Hepatocyte (in vitro differentiated cells): ENCODE measurements at regions not wholly inside any gene's neighbourhood (a gene's known extent, or its start where the extent isn't known, plus 50 kb on each side); places are given as distances from the start of the nearest gene placed in this dataset.

Source experiments
- DNase-seq: peaks from one replicate; pipeline ENCODE4 v3.0.0-alpha.2; 2016; ENCODE audit warnings: low spot score
- H2AFZ ChIP-seq: fragments of 200-600 bp; sonication (generic); 2 replicates; pipeline ENCODE4 v1.6.0; 2016; ENCODE audit warnings: antibody characterized with exemption, mild to moderate bottlenecking
- H3K27ac ChIP-seq: fragments of 200-600 bp; sonication (generic); 2 replicates; pipeline ENCODE4 v1.5.1; 2016; ENCODE audit warnings: mild to moderate bottlenecking
- H3K27me3 ChIP-seq: fragments of 200-600 bp; sonication (generic); 2 replicates; pipeline ENCODE4 v1.6.1; 2016
- H3K36me3 ChIP-seq: fragments of 200-600 bp; sonication (generic); replicated peaks from 2 replicates; pipeline ENCODE4 v1.5.1; 2016; ENCODE audit warnings: low read depth; ENCODE audit not compliant: insufficient read depth
- H3K4me1 ChIP-seq: fragments of 200-600 bp; sonication (generic); 2 replicates; pipeline ENCODE4 v1.5.1; 2016; ENCODE audit warnings: mild to moderate bottlenecking, moderate library complexity; ENCODE audit not compliant: insufficient read depth
- H3K4me2 ChIP-seq: fragments of 200-600 bp; sonication (generic); 2 replicates; pipeline ENCODE4 v1.6.0; 2016
- H3K4me3 ChIP-seq: fragments of 200-600 bp; sonication (generic); 2 replicates; pipeline ENCODE4 v1.5.1; 2016; ENCODE audit warnings: mild to moderate bottlenecking
- H3K79me2 ChIP-seq: fragments of 200-600 bp; sonication (generic); 2 replicates; pipeline ENCODE4 v1.6.0; 2017; ENCODE audit warnings: mild to moderate bottlenecking
- H3K9me2 ChIP-seq: fragments of 200-600 bp; sonication (generic); replicated peaks from 2 replicates; pipeline ENCODE4 v1.6.0; 2017; ENCODE audit warnings: mild to moderate bottlenecking; ENCODE audit not compliant: insufficient read depth
- H3K9me3 ChIP-seq: fragments of 200-600 bp; sonication (generic); 2 replicates; pipeline ENCODE4 v1.5.1; 2016; ENCODE audit warnings: low read depth, mild to moderate bottlenecking
- H4K20me1 ChIP-seq: fragments of 200-600 bp; sonication (generic); 2 replicates; pipeline ENCODE4 v1.6.0; 2016; ENCODE audit warnings: mild to moderate bottlenecking; ENCODE audit not compliant: insufficient read depth, poor library complexity, severe bottlenecking
- EZH2 ChIP-seq: fragments of 200-600 bp; sonication (generic); IDR thresholded peaks from 2 replicates; pipeline ENCODE4 v1.6.1; 2016; ENCODE audit warnings: antibody characterized with exemption, mild to moderate bottlenecking, borderline replicate concordance
- EZH2phosphoT487 ChIP-seq: fragments of 200-600 bp; sonication (generic); IDR thresholded peaks from one replicate; pipeline ENCODE4 v1.6.1; 2018; ENCODE audit warnings: antibody characterized with exemption, mild to moderate bottlenecking, low read depth, moderate library complexity; ENCODE audit not compliant: unreplicated experiment, severe bottlenecking
- WGBS: methylation state at CpG from one replicate; pipeline ENCODE4 v1.1.6; 2016; ENCODE audit warnings: low lambda C conversion rate; ENCODE audit errors: missing lambda C conversion rate; 5-methylcytosine and 5-hydroxymethylcytosine counted together
- TF ChIP-seq, protein P1 (sequence below): fragments of 200-600 bp; sonication (generic); IDR thresholded peaks from 2 replicates; pipeline ENCODE4 v1.5.1; 2016; ENCODE audit warnings: antibody characterized with exemption, mild to moderate bottlenecking; ENCODE audit not compliant: poor library complexity

DNA sequence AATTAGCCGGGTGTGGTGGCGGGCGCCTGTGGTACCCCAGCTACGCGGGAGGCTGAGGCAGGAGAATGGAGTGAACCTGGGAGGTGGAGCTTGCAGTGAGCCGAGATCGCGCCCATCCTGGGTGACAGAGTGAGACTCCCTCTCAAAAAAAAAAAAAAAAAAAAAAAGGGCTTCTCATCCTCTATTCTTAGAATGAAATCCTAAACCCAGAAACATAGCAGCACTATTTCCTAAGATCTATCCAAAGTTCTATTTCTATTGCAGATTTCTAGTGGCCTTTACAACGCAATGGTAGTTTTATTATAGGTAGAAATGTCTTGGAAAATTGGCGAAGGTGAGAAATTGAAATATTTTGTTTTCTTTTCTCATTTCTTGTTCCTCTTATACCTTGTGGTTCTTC is 501.0 kb upstream of the SETBP1 start:
- no peak for DNase-seq
- Histone ChIP-seq H3K27me3 (no peaks in the 10 kb centered on the region), H3K9me3 (no peaks in the 10 kb centered on the region), H3K9me2 (no peaks in the 10 kb centered on the region), H3K4me3 (no peak overlapping the region), H2AFZ (no peak overlapping the region), H3K4me1 (no peaks in the 10 kb centered on the region), H3K27ac (no peak overlapping the region), H4K20me1 (no peaks in the 10 kb centered on the region), H3K36me3 (no peaks in the 10 kb centered on the region), H3K79me2 (no peaks in the 10 kb centered on the region), H3K4me2 (no peak overlapping the region)
- WGBS = 99% methylated on average over 10 of the region's 10 CpGs
- TF ChIP-seq EZH2phosphoT487 (no peak), EZH2 (no peak)
- TF ChIP-seq, protein P1, sequence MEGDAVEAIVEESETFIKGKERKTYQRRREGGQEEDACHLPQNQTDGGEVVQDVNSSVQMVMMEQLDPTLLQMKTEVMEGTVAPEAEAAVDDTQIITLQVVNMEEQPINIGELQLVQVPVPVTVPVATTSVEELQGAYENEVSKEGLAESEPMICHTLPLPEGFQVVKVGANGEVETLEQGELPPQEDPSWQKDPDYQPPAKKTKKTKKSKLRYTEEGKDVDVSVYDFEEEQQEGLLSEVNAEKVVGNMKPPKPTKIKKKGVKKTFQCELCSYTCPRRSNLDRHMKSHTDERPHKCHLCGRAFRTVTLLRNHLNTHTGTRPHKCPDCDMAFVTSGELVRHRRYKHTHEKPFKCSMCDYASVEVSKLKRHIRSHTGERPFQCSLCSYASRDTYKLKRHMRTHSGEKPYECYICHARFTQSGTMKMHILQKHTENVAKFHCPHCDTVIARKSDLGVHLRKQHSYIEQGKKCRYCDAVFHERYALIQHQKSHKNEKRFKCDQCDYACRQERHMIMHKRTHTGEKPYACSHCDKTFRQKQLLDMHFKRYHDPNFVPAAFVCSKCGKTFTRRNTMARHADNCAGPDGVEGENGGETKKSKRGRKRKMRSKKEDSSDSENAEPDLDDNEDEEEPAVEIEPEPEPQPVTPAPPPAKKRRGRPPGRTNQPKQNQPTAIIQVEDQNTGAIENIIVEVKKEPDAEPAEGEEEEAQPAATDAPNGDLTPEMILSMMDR = no peak

DNA sequence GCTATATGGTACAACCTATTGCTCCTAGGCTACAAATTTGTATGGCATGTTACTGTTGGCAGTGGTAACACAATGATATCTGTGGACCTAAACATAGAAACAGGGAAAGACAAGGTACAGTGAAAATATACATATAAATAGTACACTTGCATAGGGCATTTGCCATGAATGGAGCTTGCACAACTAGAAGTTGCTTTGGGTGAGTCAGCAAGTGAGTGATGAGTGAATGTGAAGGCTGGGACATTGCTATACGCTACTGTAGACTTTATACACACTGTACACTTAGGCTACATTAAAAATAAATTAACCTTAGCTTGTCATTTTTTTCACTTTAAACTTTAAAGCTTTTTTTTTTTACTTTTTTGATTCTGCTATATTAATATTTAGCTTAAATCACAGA is 500.0 kb upstream of the SETBP1 start:
- H3K79me2 ChIP-seq = no peaks in the 10 kb centered on the region
- no peaks in the 10 kb centered on the region for H3K9me3 ChIP-seq
- H3K27me3 ChIP-seq = no peaks in the 10 kb centered on the region
- no peaks in the 10 kb centered on the region for H4K20me1 ChIP-seq
- H2AFZ ChIP-seq = no peak overlapping the region
- H3K4me1 ChIP-seq = no peaks in the 10 kb centered on the region
- H3K36me3 ChIP-seq = no peaks in the 10 kb centered on the region
- TF ChIP-seq EZH2phosphoT487 (no peak), EZH2 (no peak)
- TF ChIP-seq, protein P1 = no peak
- no peak overlapping the region for H3K4me3 ChIP-seq
- WGBS = 79% methylated on average over 1 of the region's 1 CpG
- no peak overlapping the region for H3K27ac ChIP-seq
- H3K9me2 ChIP-seq = no peaks in the 10 kb centered on the region
- H3K4me2 ChIP-seq = no peak overlapping the region
- DNase-seq = no peak

DNA sequence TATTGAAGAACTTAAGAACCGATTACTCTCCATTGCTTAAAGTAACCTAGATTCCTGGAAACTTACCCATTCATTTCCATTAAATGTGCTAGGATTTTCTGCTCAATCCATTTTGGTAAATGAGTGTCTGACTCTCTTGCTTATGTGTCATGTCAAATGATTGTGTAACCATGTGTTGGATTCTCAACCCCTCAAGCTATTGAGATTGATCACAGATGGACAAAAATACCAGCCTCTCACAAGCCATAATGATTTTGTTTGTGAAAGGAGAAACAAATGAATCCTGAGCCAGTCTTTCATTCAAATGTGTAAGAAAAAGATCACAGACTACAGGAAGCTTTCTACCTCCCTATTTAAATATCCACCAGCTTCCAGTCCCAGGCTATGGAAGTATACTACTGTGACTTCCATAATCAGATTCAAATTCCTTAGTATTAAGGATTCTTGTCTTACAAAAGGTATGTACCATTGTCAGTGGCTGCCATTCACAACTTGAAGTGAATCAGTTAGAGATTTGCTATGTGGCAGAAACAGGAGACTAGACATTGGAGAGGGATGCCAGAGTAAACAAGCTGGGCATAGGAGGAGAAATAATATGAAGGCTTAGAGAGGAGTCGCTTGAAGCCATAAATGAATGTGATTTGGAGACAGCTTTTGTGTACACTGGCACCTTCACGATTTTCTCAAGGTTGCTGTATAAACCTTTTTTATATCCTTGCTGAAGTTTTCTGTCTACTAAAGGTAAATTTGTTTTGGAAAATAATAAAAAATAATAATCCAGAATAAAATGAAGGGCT is 498.5 kb upstream of the SETBP1 start:
- Histone ChIP-seq H3K9me2 (no peaks in the 10 kb centered on the region), H3K4me3 (no peak overlapping the region), H3K4me1 (no peaks in the 10 kb centered on the region), H4K20me1 (no peaks in the 10 kb centered on the region), H3K27ac (no peak overlapping the region), H3K79me2 (no peaks in the 10 kb centered on the region), H2AFZ (no peak overlapping the region), H3K36me3 (no peaks in the 10 kb centered on the region), H3K9me3 (no peaks in the 10 kb centered on the region), H3K4me2 (no peak overlapping the region), H3K27me3 (no peaks in the 10 kb centered on the region)
- TF ChIP-seq, protein P1 = no peak
- TF ChIP-seq EZH2phosphoT487 (no peak), EZH2 (no peak)
- WGBS = 75% methylated on average over 3 of the region's 3 CpGs
- DNase-seq = no peak
